Activated CD4-positive, alpha-beta T cell treated with anti-CD3 and anti-CD28 coated beads, Interleukin-2, amount 50 U/mL, for 24 hours (primary cell): ENCODE measurements at regions not wholly inside any gene's neighbourhood (a gene's known extent, or its start where the extent isn't known, plus 50 kb on each side); places are given as distances from the start of the nearest gene placed in this dataset.

Experiments used
- DNase-seq, 2 donors: peaks; one replicate each; pipeline ENCODE4 v3.0.0-alpha.2; 2020; ENCODE audit warnings: low read depth in 1 of 2, low spot score in 1 of 2

DNA sequence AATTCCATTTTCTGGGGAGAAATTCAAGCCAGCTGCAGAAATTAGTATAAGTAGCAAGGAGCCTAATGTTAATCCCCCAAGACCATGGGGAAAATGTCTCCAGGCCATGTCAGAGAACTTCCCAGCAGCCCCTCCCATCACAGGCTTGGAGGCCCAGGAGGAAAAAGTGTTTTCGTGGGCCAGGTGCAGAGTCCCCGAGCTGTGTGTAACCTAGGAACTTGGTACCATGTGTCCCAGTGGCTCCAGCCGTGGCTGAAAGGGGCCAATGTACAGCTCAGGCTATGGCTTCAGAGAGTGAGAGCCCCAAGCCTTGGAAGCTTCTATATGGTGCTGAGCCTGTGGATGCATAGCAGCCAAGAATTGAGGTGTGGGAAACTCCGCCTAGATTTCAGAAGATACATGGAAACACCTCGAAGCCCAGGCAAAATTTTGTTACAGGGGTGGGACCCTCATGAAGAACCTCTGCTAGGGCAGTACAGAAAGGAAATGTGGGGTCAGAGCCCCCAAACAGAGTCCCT is 286.3 kb downstream of the MATN1 start:
- no peak for DNase-seq

DNA sequence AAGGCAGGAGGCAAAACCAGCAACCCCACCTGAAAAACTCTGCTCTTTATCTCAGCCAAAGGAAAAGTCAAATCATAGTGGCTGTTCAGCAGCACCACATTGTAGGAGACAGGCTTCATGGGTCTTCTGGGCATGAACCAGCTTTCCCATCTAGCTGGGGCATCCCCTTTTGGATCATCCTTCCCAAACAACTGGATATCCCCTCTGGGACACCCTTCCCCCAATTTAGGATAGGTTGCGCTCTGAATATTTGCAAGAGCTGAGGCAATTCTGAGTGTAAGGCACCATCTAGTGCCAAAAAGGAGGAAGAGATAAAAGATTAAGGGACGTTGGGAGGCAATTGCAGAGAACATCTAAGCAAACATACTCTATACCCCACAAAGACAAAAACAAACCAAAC is 295.8 kb downstream of the MATN1 start:
- no peak for DNase-seq

DNA sequence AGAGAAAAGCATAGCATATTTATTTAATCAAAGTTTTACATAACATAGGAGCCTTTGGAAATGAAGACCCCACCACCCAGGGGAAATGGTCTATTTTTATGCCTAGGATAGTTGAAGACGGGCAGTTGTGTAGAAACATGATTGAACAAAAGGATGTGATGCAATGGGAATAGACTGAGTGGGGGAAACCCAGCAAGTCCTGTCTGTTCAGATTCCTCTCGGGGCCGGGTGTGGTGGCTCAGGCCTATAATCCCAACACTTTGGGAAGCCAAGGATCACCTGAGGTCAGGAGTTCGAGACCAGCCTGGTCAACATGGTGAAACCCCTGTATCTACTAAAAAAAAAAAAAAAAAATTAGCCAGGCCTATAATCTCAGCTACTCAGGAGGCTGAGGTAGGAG is 298.3 kb downstream of the MATN1 start:
- DNase-seq = no peak

DNA sequence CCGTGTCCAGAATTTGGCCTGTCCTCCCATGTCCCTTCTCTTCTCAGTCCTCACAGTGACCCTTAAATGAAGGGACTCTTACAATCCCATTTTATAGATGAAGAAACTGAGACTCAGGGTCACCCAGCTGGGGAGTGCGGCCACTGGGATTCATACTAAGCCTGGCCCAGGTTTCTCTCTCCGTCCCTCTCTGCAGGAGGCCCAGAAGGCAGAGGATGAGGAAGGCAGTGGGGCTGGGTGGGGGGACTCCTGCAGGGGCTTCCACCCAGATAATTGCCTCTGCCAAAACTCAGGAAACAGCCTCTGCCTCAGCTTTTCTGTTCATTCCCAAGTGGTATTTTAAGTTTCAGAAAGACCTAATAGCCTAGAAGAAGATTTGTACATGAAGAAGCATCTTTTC is 299.8 kb downstream of the MATN1 start:
- no peak for DNase-seq

DNA sequence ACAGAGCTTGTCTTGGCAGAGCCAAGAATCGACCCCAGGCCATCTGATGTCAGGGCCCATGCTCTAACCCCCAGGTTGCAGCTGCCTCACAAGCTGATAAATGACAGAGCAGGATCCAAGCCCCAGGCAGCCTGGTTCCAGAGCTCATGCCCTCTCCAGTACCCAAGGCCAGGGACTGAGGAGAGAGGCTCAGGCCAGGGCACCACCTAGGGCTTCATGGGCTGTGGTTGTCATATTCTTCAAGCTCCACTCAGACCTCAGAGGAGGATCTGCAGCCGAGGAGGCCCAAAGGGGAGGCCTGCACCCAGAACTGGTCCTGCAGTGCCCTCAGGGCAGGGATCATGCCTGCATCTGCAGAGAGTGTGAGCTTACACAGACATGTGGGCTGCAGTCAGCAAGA is 301.1 kb downstream of the MATN1 start:
- DNase-seq = no peak

DNA sequence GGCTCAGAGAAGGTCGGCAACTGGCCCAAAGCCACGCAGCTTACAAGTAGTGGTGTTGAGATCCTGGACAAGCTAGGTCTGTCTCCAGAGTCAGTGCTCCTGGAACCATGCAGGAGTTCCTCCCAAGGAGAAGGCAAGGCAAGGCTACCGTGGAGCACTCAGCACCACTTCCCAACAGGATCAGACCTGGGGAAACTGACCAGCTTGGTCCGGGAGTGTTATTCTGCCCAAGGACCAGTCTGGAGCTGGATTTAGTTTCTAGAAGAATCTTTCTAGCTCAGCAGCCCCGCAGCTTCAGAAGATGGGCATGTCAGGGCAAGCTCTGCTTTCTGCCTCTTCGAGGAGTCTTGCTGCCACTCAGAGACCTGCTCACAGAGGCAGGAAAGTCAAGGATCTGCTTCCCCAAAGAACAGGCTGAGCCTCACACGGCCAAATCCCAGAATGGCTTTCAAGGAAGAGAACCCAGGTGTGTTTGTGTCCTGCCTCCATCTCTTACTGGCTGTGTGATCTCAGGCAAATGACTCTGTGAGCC is 302.8 kb downstream of the MATN1 start:
- DNase-seq = no peak

DNA sequence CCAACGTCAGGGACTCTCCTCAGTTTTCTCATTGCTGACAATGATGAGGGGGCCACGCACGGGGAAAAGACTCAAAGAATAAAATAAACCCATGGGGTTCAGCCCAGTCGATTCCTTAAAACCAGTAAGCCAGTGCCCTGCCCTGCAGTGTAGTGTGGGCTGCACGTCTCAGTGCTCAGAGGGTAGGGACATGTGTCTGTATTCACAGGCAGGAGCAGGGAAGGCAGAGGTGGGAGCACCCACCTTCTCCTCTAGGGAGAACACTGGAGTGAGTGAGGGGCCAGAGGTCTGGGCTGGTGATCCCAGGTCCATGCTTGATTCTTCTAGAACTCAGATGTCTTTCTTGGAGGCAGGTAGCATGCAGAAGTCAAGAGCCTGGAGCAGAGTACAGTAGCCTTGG is 303.6 kb downstream of the MATN1 start:
- no peak for DNase-seq

DNA sequence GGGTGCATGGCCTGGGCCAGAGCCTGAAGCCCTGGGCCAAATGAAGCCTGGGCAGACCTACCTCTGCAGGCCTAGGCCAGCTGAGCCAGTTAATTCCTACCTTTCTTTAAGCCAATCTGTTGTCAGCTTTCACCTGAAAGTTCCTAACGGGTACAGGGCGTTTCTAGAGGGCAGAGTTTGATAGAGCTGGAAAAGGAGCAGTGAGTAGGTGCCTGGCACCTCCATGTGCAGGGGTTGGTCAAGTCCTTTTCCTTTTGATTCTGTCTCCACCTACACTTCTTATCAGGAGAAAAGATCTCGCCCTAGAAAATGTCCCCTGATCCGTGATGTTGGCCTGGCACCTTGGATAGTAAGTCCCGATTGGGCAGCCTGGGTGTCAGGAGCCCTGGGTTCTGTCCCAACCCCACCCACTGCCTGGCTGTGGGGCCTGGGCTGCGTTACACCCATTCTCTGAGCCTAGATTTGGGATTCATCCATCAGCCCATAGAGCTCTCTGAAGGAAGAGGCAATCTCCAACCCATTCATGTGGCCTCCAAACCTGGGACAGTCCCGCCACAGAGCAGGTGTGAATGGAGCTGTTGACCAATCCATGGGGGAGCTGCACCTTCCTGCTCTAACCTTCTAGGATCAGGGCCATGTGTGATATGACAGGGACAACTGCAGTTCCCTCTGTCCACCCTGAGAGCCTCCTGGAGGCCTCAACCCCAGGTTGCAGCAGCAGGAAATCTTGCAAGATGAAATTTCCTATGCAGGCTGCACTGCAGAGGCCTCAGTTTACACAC is 304.3 kb downstream of the MATN1 start:
- no peak for DNase-seq

DNA sequence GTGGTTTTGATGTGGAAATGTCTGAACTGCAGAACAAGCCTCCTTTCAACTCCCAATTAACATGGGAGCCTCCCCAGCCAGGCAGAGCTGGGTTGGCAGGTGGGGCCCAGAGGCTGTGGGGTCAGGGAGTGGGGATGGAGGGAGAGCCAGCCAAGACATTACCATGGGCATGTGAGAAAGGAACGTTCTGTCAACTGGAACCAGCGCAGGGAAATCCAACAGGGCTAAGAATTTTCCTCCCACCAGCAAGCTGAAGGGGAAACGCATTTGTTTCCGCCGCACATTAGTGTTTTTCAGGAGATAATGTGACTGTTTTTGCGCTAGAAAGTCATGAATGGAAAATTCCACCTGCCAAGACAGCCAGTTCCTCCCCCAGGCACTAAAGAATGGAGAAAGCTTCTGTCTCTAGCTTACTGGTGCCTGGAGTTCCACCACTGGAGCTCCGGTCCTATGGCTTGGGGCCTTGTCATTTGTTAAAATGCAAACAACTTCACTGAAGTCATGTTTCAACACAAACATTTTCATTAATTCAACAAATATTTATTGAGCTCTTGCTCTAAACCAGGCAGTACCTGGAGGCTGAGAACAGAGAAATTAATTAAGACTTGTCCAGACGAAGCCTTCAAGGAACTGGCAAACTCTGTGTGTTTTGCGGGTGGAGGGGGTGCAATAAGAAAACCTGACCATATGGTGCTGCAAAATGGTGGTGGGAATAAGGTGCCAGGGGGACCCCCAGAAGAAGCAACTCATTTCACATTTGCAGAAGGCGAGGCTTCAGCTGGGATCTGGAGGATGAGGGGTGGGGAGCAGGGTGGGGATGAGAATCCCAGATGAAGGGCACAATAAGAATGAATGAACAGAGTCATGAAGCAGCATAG is 305.1 kb downstream of the MATN1 start:
- DNase-seq = no peak

DNA sequence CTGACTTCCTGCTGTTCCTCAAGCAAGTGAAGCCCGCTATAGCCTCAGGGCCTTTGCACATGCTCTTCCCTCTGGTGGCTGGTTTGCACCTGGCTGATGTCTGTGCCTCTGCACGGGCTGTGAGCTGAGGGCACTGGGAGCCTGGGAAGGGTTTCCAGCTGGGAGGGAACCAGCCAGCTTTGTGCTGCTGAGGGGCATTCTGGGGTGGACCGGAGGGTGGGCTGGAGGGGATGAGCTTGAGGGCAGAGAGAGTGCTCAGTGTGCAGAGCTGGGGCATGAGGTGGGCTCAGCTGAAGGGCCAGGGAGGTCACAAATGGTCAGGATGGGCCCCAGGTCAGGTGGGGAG is 305.7 kb downstream of the MATN1 start:
- DNase-seq = no peak

DNA sequence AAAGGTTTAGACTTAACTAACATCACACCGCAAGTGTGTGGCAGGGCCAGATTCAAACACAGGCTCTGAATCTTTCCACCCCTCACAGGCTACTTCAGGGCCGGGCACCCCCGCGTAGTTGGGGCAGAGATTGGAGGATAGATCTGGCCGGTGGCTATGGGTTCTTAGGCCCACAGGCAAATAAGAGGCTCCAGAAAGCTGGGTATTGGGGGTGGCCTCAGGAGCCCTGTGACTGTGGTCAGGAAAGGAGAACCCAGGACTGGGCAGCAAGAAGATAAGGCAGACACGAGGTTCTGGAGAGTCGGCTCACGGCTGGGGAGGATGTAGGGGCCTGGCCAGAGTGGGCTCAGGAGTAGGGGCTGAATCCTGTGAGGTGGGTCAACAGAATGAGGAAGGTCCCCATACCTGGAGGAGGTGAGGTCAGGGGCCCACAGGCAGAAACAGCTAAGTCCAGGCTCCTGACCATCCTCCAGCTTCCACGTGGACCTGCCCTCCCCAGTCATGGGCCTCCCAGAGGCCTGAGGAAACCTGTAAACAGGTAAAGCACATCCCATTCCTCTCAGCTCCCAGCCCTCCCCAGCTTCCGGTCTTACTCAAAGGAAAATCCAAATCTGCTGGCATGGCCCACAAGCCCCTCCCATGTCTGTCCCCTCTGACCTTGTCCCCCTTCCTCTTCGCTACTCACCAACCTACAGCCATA is 306.2 kb downstream of the MATN1 start:
- no peak for DNase-seq

DNA sequence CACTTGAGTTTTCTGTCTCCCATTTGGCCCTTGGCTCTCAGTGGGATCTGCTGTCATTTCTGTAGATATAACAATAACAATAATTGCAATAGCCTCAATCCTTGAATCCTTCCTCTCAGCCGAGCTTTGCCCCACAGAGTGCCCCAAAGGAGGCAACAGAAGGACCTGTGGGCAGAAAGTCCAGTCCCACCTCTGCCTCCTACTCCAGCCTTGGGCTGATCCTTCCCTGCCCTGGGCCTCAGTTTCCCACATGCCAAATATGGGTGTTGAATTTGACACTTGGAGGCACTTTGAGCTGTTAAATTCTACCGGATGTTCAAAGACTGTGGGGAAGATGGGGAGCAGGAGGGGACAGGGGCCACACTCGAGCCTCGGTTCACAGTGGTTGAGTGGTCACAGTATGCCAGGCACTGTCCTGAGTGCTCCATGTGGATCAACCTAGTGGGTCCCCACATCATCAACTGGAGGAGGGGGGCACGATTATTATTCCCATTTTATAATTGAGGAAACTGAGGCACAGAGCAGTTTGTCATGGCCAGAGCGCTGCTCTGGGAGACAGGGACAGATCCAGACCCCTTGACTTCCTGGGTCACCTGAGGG is 307.1 kb downstream of the MATN1 start:
- no peak for DNase-seq

DNA sequence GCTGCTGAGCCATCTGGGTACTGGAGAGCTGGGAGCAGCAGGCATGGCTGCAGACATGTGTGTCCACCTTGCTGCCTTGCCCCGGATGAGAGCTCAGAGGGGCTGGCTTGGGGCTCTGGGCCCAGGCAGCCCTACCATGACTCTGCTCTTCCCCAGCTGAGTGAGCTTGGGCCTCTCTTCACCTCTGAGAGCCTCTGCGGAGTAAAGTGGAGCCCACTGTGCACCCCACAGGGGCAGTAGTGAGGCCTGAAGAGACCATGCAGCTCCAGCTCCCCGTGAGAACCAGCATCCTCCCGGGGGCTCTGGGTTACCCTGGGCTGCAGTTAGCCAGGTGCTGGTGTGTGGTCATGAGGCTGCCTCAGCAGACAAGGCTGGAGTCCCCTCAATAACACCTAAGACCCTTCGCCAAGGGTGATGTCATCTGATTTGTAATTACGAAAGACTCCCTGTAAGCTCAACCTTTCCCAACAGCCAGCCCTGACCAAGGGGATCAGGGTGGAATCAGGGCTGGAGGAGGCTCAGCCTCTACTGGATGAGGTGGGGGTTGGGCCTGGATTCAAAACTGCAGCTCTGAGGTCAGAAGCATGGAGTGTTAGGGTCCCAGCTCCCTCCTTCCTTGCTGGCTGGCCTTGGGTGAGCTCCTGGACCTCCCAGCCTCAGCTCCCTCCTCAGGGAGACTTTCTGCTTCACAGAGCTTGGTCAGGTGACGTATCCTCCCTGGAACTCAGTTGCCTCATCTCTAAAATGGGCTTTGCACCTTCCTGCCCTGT is 308.0 kb downstream of the MATN1 start:
- no peak for DNase-seq

DNA sequence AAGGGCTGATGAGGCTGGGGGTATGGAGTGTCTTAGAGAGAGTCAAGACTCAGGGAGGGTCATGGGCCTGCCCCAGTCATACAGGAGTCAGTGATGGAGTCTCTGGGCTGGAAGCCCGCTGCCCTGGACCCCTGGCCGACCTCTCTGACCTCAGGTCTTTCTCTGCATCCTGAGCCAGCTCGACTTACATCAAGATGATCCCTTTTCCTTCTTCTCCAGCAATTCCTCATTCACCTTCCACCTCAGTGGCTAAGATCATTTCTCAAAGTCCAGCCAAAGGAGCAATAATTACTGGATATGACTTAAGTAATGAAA is 308.6 kb downstream of the MATN1 start:
- DNase-seq = no peak

DNA sequence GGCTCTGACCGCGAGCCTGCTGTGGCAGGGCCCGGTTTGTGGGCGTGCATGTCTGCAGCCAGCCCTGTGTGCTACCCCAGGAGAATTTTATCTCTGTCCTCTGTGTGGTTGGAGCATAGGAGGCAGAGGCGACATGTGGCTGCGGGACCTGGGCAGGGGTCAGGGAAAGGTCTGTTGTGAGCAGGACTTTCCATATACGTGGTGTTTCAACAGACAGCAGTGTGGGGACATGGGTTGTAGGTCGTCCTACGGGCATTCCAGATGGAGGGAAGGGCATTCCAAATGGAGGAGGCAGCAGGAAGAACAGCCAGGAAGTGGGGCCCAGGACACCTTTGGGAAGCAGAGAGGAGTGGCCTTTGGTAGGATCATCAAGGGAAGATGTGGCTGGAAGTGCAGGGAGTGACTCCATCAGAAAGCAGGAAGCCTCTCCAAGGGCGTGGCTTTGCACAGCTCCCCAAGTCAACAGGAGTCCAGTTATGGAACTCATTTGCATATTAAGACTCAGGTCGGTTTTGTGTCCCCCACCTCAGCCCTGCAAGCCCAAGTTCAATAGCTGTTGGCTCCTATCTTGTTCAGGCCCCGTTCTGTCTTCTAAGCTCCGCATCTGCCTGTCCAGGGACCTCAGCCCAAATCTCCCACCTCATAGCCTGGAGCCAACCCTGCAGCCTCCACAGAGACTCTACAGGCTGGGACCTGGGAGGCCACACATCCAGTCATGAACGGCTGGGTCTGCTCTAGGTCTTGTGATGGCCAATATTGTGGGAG is 309.1 kb downstream of the MATN1 start:
- no peak for DNase-seq

DNA sequence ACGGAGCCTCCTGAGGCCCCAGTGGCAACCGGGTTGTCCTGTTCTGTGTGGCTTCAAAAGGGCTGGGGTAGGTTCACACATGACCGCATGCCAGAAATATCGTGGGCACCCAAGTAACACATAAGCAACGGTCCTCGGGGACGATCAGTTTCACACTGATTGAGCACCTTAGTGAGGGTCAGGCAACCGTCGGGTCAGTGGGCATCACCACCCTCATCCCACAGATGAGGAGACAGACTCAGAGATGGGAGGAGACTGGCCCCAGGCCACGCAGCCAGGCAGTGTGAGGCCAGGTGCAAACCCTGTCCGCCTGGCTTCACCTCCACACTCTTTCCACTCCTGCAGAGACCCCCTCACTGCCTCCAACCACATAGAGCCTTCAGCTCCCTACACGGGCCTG is 309.8 kb downstream of the MATN1 start:
- DNase-seq = no peak

DNA sequence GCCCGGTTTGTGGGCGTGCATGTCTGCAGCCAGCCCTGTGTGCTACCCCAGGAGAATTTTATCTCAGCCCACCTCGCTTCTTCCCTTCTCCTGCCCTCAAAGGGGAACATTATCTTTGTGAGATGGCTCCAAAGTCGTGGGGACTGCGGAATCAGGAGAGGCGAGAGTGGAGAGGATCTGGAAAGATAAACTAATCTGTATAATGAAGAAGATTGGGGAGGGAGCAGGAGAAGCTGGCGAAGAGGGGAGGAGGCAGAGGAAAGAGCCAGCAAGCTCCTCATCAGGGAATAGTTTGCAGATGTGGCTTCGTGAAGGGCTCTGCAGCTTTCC is 310.3 kb downstream of the MATN1 start:
- DNase-seq = no peak

DNA sequence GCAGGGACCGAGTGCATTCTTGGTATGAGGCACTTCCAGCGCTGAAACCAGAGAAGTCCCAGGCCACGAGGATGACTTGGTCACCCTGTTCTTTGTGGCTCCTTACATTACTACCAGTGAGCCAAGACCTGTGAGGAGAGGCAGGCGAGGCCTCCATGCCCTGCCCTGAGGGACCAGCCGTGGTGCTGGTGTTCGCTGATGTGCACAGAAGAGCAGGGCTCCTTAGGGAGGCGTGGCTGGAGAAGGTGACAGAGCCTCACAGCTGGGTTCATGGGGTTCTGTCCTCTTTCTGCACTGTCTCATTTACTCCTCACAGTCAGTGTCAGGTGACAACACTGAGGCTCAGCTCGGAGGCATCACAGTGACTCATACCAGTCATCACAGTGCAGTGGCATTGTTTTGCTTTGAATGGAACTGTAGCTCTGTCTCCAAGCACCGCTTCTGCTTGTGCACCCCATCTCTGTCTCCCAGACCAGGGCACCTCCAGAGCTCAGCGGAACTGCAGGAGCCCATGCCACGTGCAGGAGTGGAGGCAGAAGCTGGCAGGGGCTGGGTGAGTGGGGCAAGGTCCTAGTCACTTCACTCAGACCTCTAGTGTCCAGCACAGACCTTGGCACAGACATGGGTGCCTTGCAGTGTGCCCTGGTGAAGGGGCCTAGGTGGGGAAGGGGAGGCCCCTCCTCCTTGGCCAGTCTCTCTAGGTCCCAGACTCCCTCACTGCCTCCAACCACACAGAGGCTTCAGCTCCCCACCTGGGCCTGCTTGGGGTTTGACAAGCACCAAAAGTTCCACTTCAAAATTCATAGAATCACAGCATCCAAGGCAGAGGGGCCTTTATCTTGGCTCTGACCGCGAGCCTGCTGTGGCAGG is 310.9 kb downstream of the MATN1 start:
- DNase-seq = no peak

DNA sequence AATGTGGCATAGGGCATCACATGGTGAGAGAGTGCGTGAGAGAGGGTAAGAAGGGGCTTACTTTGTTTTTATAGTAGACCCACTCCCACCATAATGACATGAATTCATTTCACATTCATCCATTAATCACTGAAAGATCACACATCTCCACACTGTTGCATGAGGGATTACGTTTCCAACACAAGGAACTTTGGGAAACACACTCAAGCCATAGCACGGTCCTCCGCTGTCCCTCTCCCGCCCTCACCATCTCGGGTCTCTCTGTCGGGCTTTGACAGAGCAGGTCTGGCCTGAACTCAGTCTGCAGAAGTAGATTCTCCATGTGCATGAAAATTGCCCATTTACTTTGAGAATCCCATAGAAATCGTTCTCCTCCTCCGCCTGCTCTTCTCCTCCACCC is 312.2 kb downstream of the MATN1 start:
- DNase-seq = no peak
